H1 (cell line): ENCODE measurements at regions not wholly inside any gene's neighbourhood (a gene's known extent, or its start where the extent isn't known, plus 50 kb on each side); places are given as distances from the start of the nearest gene placed in this dataset.
A peak's percentile ranks its signal among the peaks of the same experiment; 100 is the strongest.
"Not testable (repeated sequence)": the region's sequence is repeated elsewhere in the genome, so short reads cannot be mapped to it uniquely, and the experiment has no call there.

Source experiments
- CTCF ChIA-PET: fragments of 300-600 bp; sonication (Branson Sonifier 250); formaldehyde crosslinking; loops from one replicate; lab custom pipeline; 2021; ENCODE audit not compliant: partially characterized antibody; lab: Charles Lee
- POLR2A ChIA-PET: fragments of 300-600 bp; sonication (Branson Sonifier 250); formaldehyde crosslinking; loops from one replicate; lab custom pipeline; 2021; ENCODE audit warnings: inconsistent platforms; ENCODE audit not compliant: partially characterized antibody; lab: Charles Lee
- DNase-seq, 2 experiments: peaks; one replicate each; pipeline versions ENCODE4 v3.0.0 to v3.0.0-alpha.2; 2010 to 2022; ENCODE audit warnings: low spot score in 2 of 2, low read depth in 1 of 2, mixed read lengths in 1 of 2
- FAIRE-seq: peaks from 2 replicates; lab custom pipeline; 2011; peaks lifted over from hg19 to GRCh38; lab: Jason Lieb, UNC
- H2AFZ ChIP-seq: 2 replicates; pipeline ENCODE4 v1.8.1; 2012; ENCODE audit warnings: low read length, inconsistent platforms
- H2AK5ac ChIP-seq: 2 replicates; pipeline ENCODE4 v1.6.1; 2013; ENCODE audit warnings: low read depth, low read length
- H2BK120ac ChIP-seq: replicated peaks from 2 replicates; pipeline ENCODE3; 2013; ENCODE audit warnings: low read depth, low read length, inconsistent platforms
- H2BK12ac ChIP-seq: 2 replicates; pipeline ENCODE4 v1.6.1; 2013; ENCODE audit warnings: low read depth, low read length
- H2BK15ac ChIP-seq: 2 replicates; pipeline ENCODE4 v1.6.1; 2013; ENCODE audit warnings: low read length
- H2BK20ac ChIP-seq: 2 replicates; pipeline ENCODE4 v1.6.1; 2013; ENCODE audit warnings: low read length
- H2BK5ac ChIP-seq: 2 replicates; pipeline ENCODE4 v1.6.1; 2013; ENCODE audit warnings: low read depth, low read length
- H3K14ac ChIP-seq: 2 replicates; pipeline ENCODE4 v1.6.1; 2013; ENCODE audit warnings: inconsistent platforms; ENCODE audit not compliant: insufficient read length
- H3K18ac ChIP-seq: 2 replicates; pipeline ENCODE4 v1.6.1; 2013; ENCODE audit warnings: low read length; ENCODE audit errors: extremely low read depth
- H3K23ac ChIP-seq: 2 replicates; pipeline ENCODE4 v1.6.1; 2013; ENCODE audit warnings: inconsistent platforms; ENCODE audit not compliant: insufficient read length
- H3K23me2 ChIP-seq: 2 replicates; pipeline ENCODE4 v1.6.1; 2013; ENCODE audit warnings: low read depth, low read length
- H3K27ac ChIP-seq: 2 replicates; pipeline ENCODE4 v1.6.1; 2011; ENCODE audit warnings: low read depth, low read length, inconsistent platforms
- H3K27me3 ChIP-seq, 4 experiments: replicated peaks in 1 of 4; 1 replicate in 1 of 4; 2 replicates in 3 of 4; pipeline versions ENCODE4 v1.6.1 to v1.8.1; 2011 to 2013; ENCODE audit warnings: low read length in 3 of 4, mild to moderate bottlenecking in 3 of 4, inconsistent platforms in 2 of 4, mixed read lengths in 2 of 4, moderate library complexity in 1 of 4; ENCODE audit not compliant: control insufficient read depth in 3 of 4, insufficient read depth in 3 of 4; ENCODE audit errors: extremely low read depth in 1 of 4
- H3K36me3 ChIP-seq, 4 experiments: 2 replicates each; pipeline versions ENCODE4 v1.6.1 to v1.8.1; 2011 to 2013; ENCODE audit warnings: mild to moderate bottlenecking in 4 of 4, low read length in 3 of 4, moderate library complexity in 2 of 4, control low read depth in 1 of 4, inconsistent platforms in 1 of 4; ENCODE audit not compliant: insufficient read depth in 4 of 4, control insufficient read depth in 2 of 4
- H3K4ac ChIP-seq: replicated peaks from 2 replicates; pipeline ENCODE3; 2013; ENCODE audit warnings: low read length, low read depth, mixed read lengths, inconsistent platforms; ENCODE audit not compliant: insufficient read length
- H3K4me1 ChIP-seq, 4 experiments: replicated peaks in 1 of 4; 1 replicate in 1 of 4; 2 replicates in 3 of 4; pipeline versions ENCODE4 v1.6.1 to v1.8.1; 2011 to 2013; ENCODE audit warnings: low read length in 3 of 4, inconsistent platforms in 2 of 4, mixed read lengths in 1 of 4; ENCODE audit not compliant: insufficient read depth in 4 of 4, control insufficient read depth in 3 of 4
- H3K4me2 ChIP-seq, 2 experiments: 2 replicates each; pipeline versions ENCODE4 v1.6.1 to v1.8.1; 2011 to 2013; ENCODE audit warnings: low read depth in 2 of 2, low read length in 2 of 2, control low read depth in 1 of 2, inconsistent platforms in 1 of 2, mild to moderate bottlenecking in 1 of 2; ENCODE audit not compliant: insufficient read depth in 1 of 2
- H3K4me3 ChIP-seq, 4 experiments: fragments of 200-600, 300-600 bp in 1 of 4; sonication (generic), shearing (Covaris generic), sonication (Bioruptor Twin) in 1 of 4; 2 replicates each; pipeline versions ENCODE4 v1.5.1 to v1.8.1; 2011 to 2016; ENCODE audit warnings: low read length in 4 of 4, low read depth in 3 of 4, control low read depth in 2 of 4, inconsistent platforms in 2 of 4, mild to moderate bottlenecking in 2 of 4, mixed read lengths in 1 of 4, moderate library complexity in 1 of 4; ENCODE audit not compliant: insufficient read depth in 2 of 4; ENCODE audit errors: extremely low read depth in 1 of 4
- H3K56ac ChIP-seq: replicated peaks from 2 replicates; pipeline ENCODE3; 2013; ENCODE audit warnings: low read depth, mild to moderate bottlenecking, mixed read lengths, low read length, inconsistent platforms; ENCODE audit not compliant: insufficient read length
- H3K79me1 ChIP-seq: 2 replicates; pipeline ENCODE4 v1.6.1; 2013; ENCODE audit warnings: low read depth, low read length, control low read depth
- H3K79me2 ChIP-seq, 2 experiments: 2 replicates each; pipeline versions ENCODE4 v1.6.1 to v1.8.1; 2012 to 2013; ENCODE audit warnings: low read length in 2 of 2, mild to moderate bottlenecking in 2 of 2, inconsistent platforms in 1 of 2; ENCODE audit not compliant: insufficient read depth in 2 of 2, control insufficient read depth in 1 of 2
- H3K9ac ChIP-seq, 4 experiments: replicated peaks in 1 of 4; 1 replicate in 1 of 4; 2 replicates in 3 of 4; pipeline versions ENCODE4 v1.6.1 to v1.8.1; 2011 to 2013; ENCODE audit warnings: low read depth in 3 of 4, low read length in 3 of 4, control low read depth in 2 of 4, mild to moderate bottlenecking in 2 of 4, moderate library complexity in 2 of 4, inconsistent platforms in 1 of 4; ENCODE audit errors: extremely low read depth in 1 of 4
- H3K9me3 ChIP-seq, 2 experiments: 2 replicates each; pipeline versions ENCODE4 v1.6.1 to v1.8.1; 2012 to 2013; ENCODE audit warnings: mild to moderate bottlenecking in 2 of 2, moderate library complexity in 2 of 2, control low read depth in 1 of 2, inconsistent platforms in 1 of 2, low read depth in 1 of 2, low read length in 1 of 2, mixed read lengths in 1 of 2; ENCODE audit not compliant: insufficient read depth in 2 of 2
- H4K20me1 ChIP-seq, 2 experiments: replicated peaks in 1 of 2; 2 replicates each; pipeline versions ENCODE3 to v1.8.1; 2011 to 2013; ENCODE audit warnings: inconsistent platforms in 2 of 2, low read length in 2 of 2, mild to moderate bottlenecking in 1 of 2; ENCODE audit not compliant: insufficient read depth in 2 of 2, control insufficient read depth in 1 of 2
- H4K5ac ChIP-seq: 2 replicates; pipeline ENCODE4 v1.6.1; 2013; ENCODE audit warnings: low read length, low read depth, mixed read lengths, inconsistent platforms; ENCODE audit not compliant: insufficient read length
- H4K8ac ChIP-seq: 2 replicates; pipeline ENCODE4 v1.8.0; 2013; ENCODE audit warnings: mild to moderate bottlenecking, moderate library complexity, low read length, inconsistent platforms; ENCODE audit not compliant: insufficient read depth; ENCODE audit errors: extremely low read depth
- H4K91ac ChIP-seq: replicated peaks from 2 replicates; pipeline ENCODE3; 2013; ENCODE audit warnings: low read length, mixed read lengths, inconsistent platforms; ENCODE audit not compliant: insufficient read length
- WGBS, 2 experiments: shearing (Covaris generic) in 1 of 2; methylation state at CpG; one replicate each; pipeline versions ENCODE4 v1.1.6 to v1.1.7; 2013 to 2015; ENCODE audit warnings: low lambda C conversion rate in 2 of 2, mixed read lengths in 2 of 2, inconsistent platforms in 1 of 2, low coverage in 1 of 2, missing lambda C conversion rate in 1 of 2; ENCODE audit not compliant: insufficient replicate concordance in 2 of 2, insufficient coverage in 1 of 2, insufficient read length in 1 of 2; ENCODE audit errors: extremely low coverage in 1 of 2, missing lambda C conversion rate in 1 of 2; 5-methylcytosine and 5-hydroxymethylcytosine counted together

- H4K91ac ChIP-seq, H4K20me1 ChIP-seq, H3K79me2 ChIP-seq, H2AFZ ChIP-seq, H2BK120ac ChIP-seq, H3K4ac ChIP-seq, H2BK20ac ChIP-seq, H2BK15ac ChIP-seq, H3K27me3 ChIP-seq, H3K4me2 ChIP-seq, H3K27ac ChIP-seq, H3K36me3 ChIP-seq, CTCF ChIA-PET, H2AK5ac ChIP-seq, H3K56ac ChIP-seq, H3K23ac ChIP-seq, POLR2A ChIA-PET, H3K23me2 ChIP-seq, H3K4me3 ChIP-seq, H3K14ac ChIP-seq, H4K8ac ChIP-seq, H3K18ac ChIP-seq, H3K79me1 ChIP-seq, H3K4me1 ChIP-seq, H2BK5ac ChIP-seq, H4K5ac ChIP-seq, H2BK12ac ChIP-seq, DNase-seq, H3K9ac ChIP-seq: not testable (repeated sequence)
- H3K9me3 ChIP-seq = peaks cover 12 to 15% of the 10 kb centered on the region in 2 experiments
- WGBS, 2 experiments = 74% methylated on average over 4 of the region's 4 CpGs; no CpG with 5 or more reads in 1 of the 2 experiments
- peak; percentile 36 for FAIRE-seq
Observed at GRCh38 chr22:16723241-16723640, 102.0 kb downstream of the XKR3 start.

GRCh38 chr22:16722564-16722963 lies 102.6 kb downstream of the XKR3 start:
- H4K91ac ChIP-seq, H2BK5ac ChIP-seq, H2BK12ac ChIP-seq, H2BK20ac ChIP-seq, H4K8ac ChIP-seq, CTCF ChIA-PET, H2BK120ac ChIP-seq, H3K27me3 ChIP-seq, H3K4ac ChIP-seq, H3K79me1 ChIP-seq, H3K4me3 ChIP-seq, H3K4me1 ChIP-seq, H3K18ac ChIP-seq, H3K23me2 ChIP-seq, H3K56ac ChIP-seq, H4K20me1 ChIP-seq, H3K4me2 ChIP-seq, H3K23ac ChIP-seq, H3K79me2 ChIP-seq, POLR2A ChIA-PET, H4K5ac ChIP-seq, H2AFZ ChIP-seq, H3K36me3 ChIP-seq, H3K9ac ChIP-seq, H2AK5ac ChIP-seq, H2BK15ac ChIP-seq, H3K27ac ChIP-seq, DNase-seq, FAIRE-seq, H3K14ac ChIP-seq: not testable (repeated sequence)
- H3K9me3 ChIP-seq = peaks cover 19 to 20% of the 10 kb centered on the region in 2 experiments
- 27% methylated on average over 3 of the region's 3 CpGs; no CpG with 5 or more reads in 1 of the 2 experiments for WGBS, 2 experiments
